HFF-Myc (cell line): ENCODE measurements at regions not wholly inside any gene's neighbourhood (a gene's known extent, or its start where the extent isn't known, plus 50 kb on each side); places are given as distances from the start of the nearest gene placed in this dataset.

Experiments
- DNase-seq: peaks from one replicate; pipeline ENCODE4 v3.0.0-alpha.2; 2011; ENCODE audit warnings: low read depth; ENCODE audit errors: extremely low read depth
- H3K4me3 ChIP-seq: replicated peaks from 2 replicates; pipeline ENCODE4 v1.5.1; 2011; ENCODE audit warnings: low read depth, mild to moderate bottlenecking, control low read depth, low read length
- CTCF ChIP-seq: IDR thresholded peaks from 2 replicates; pipeline ENCODE4 v1.5.1; 2012; ENCODE audit warnings: mild to moderate bottlenecking, low read depth, low read length, control low read depth; ENCODE audit errors: missing control alignments

- no peak overlapping the region for H3K4me3 ChIP-seq
- TF ChIP-seq CTCF = no peak
- no peak for DNase-seq
Observed at GRCh38 chr17:71921796-71922195, 199.0 kb upstream of the SOX9 start.

- no peak for DNase-seq
- H3K4me3 ChIP-seq = no peak overlapping the region
- TF ChIP-seq CTCF = no peak
Observed at GRCh38 chr17:71922439-71922838, 198.4 kb upstream of the SOX9 start.

GRCh38 chr17:71926746-71927398 lies 193.9 kb upstream of the SOX9 start:
- no peak overlapping the region for H3K4me3 ChIP-seq
- no peak for DNase-seq
- TF ChIP-seq CTCF = no peak

GRCh38 chr17:71933306-71933705 lies 187.5 kb upstream of the SOX9 start:
- no peak for DNase-seq
- TF ChIP-seq CTCF = no peak
- no peak overlapping the region for H3K4me3 ChIP-seq

GRCh38 chr17:71934520-71934919 lies 186.3 kb upstream of the SOX9 start:
- no peak overlapping the region for H3K4me3 ChIP-seq
- DNase-seq = no peak
- no peak for TF ChIP-seq CTCF

GRCh38 chr17:71935341-71935740 lies 185.5 kb upstream of the SOX9 start:
- no peak for TF ChIP-seq CTCF
- H3K4me3 ChIP-seq = no peak overlapping the region
- DNase-seq = no peak

- H3K4me3 ChIP-seq = no peak overlapping the region
- TF ChIP-seq CTCF = no peak
- no peak for DNase-seq
Observed at GRCh38 chr17:71936977-71937376, 183.8 kb upstream of the SOX9 start.
